GM12878 (cell line): ENCODE measurements at regions not wholly inside any gene's neighbourhood (a gene's known extent, or its start where the extent isn't known, plus 50 kb on each side); places are given as distances from the start of the nearest gene placed in this dataset.

Source experiments
- CREM ChIP-seq: IDR thresholded peaks from 2 replicates; pipeline ENCODE4 v1.6.1; 2014; ENCODE audit warnings: antibody characterized with exemption, low read depth
- CTCF ChIP-seq, 3 experiments: IDR thresholded peaks in 2 of 3; conservative IDR thresholded peaks in 1 of 3; 2 replicates each; pipeline ENCODE4 v1.5.1; 2011; ENCODE audit warnings: low read depth in 3 of 3, low read length in 3 of 3, mild to moderate bottlenecking in 3 of 3, control low read depth in 2 of 3, moderate library complexity in 2 of 3, inconsistent platforms in 1 of 3, mixed read lengths in 1 of 3; ENCODE audit not compliant: control insufficient read depth in 2 of 3, insufficient read depth in 1 of 3; ENCODE audit errors: extremely low read depth in 1 of 3
- FOXM1 ChIP-seq: IDR thresholded peaks from 2 replicates; pipeline ENCODE4 v1.6.1; 2012; ENCODE audit warnings: low read depth, mild to moderate bottlenecking, inconsistent platforms, low read length, moderate library complexity
- JUNB ChIP-seq: IDR thresholded peaks from 2 replicates; pipeline ENCODE4 v1.6.1; 2016; ENCODE audit warnings: antibody characterized with exemption, mild to moderate bottlenecking
- MLLT1 ChIP-seq: fragments of 450-650 bp; IDR thresholded peaks from 2 replicates; pipeline ENCODE4 v1.6.1; 2016; ENCODE audit warnings: mild to moderate bottlenecking
- MTA3 ChIP-seq: IDR thresholded peaks from 2 replicates; pipeline ENCODE4 v1.6.1; 2012; ENCODE audit warnings: low read length, inconsistent platforms, borderline replicate concordance
- MXI1 ChIP-seq: fragments of 150-350 bp; IDR thresholded peaks from 2 replicates; pipeline ENCODE4 v1.6.1; 2011; ENCODE audit warnings: low read depth, mild to moderate bottlenecking, inconsistent platforms, low read length, improper control_type of control experiment
- POLR2A ChIP-seq: IDR thresholded peaks from 2 replicates; pipeline ENCODE4 v1.6.1; 2011; ENCODE audit warnings: low read depth, mild to moderate bottlenecking, low read length
- RAD21 ChIP-seq: IDR thresholded peaks from 2 replicates; pipeline ENCODE4 v1.6.1; 2011; ENCODE audit warnings: mild to moderate bottlenecking, low read depth, low read length, moderate library complexity; ENCODE audit not compliant: insufficient read depth
- ZNF207 ChIP-seq: fragments of 450-650 bp; IDR thresholded peaks from 2 replicates; pipeline ENCODE4 v1.6.1; 2014; ENCODE audit warnings: antibody characterized with exemption, mild to moderate bottlenecking, borderline replicate concordance
- ZSCAN29 ChIP-seq: fragments of 450-650 bp; IDR thresholded peaks from 2 replicates; pipeline ENCODE4 v1.6.1; 2017; ENCODE audit warnings: mild to moderate bottlenecking, moderate library complexity
- TF ChIP-seq, protein P1 (sequence below): IDR thresholded peaks from 2 replicates; pipeline ENCODE4 v1.6.1; 2011; ENCODE audit warnings: low read depth, low read length, improper control_type of control experiment, borderline replicate concordance

DNA sequence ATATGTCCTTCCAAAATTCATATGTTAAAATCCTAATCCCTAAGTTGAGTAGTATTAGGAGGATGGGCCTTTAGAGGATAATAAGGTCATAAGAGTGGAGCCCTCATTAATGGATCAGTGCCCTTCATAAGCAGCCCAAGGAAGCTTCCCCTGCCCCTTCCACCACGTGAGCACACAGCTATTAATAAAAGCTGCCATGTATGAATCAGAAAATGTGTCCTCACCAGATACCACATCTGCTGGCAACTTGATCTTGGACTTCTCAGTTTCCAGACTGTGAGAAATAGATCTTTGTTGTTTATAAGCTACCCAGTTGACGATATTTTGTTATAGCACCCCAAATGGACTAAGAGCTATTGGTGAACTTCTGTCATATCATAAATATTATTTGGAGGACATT lies 207.7 kb upstream of the HDDC2 start:
- TF ChIP-seq, protein P1, sequence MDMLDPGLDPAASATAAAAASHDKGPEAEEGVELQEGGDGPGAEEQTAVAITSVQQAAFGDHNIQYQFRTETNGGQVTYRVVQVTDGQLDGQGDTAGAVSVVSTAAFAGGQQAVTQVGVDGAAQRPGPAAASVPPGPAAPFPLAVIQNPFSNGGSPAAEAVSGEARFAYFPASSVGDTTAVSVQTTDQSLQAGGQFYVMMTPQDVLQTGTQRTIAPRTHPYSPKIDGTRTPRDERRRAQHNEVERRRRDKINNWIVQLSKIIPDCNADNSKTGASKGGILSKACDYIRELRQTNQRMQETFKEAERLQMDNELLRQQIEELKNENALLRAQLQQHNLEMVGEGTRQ: no peak
- TF ChIP-seq FOXM1 (no peak), CTCF (IDR thresholded peaks at IDR 0.05 in 2 of 3, conservative IDR thresholded peaks at IDR 0.05 in 1 of 3; ENCODE audit: control insufficient read depth in 2 of 3, extremely low read depth in 1 of 3, insufficient read depth in 1 of 3, low read depth in 3 of 3, low read length in 3 of 3) (no peak), JUNB (no peak), ZNF207 (no peak), POLR2A (no peak), CREM (no peak), MTA3 (no peak), ZSCAN29 (no peak), RAD21 (no peak), MXI1 (no peak), MLLT1 (no peak)
